ENCODE measurements at regions not wholly inside any gene's neighbourhood (a gene's known extent, or its start where the extent isn't known, plus 50 kb on each side); places are given as distances from the start of the nearest gene placed in this dataset.

DNA sequence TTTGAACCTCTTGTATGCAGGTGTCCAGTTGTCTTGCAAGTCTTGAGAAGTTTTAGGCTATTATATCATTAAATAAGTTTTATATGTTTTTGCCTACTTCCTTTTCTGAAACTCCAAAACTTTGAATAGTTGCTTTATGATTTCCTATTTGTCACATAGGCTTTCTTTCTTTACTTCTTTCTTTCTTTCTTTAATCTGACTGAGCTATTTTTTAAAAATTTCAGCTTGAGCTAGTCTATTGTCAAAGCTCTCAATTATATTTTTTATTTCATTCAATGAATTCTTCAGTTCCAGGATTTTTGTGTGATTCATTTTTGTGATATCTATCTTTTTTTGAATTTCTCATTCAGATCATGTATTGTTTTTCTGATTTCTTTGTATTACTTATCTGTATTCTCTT is 102.1 kb upstream of the TMEM178A start:
- no peak for TF ChIP-seq POLR2A (IDR thresholded peaks at IDR 0.05)
- TF ChIP-seq, protein P1, sequence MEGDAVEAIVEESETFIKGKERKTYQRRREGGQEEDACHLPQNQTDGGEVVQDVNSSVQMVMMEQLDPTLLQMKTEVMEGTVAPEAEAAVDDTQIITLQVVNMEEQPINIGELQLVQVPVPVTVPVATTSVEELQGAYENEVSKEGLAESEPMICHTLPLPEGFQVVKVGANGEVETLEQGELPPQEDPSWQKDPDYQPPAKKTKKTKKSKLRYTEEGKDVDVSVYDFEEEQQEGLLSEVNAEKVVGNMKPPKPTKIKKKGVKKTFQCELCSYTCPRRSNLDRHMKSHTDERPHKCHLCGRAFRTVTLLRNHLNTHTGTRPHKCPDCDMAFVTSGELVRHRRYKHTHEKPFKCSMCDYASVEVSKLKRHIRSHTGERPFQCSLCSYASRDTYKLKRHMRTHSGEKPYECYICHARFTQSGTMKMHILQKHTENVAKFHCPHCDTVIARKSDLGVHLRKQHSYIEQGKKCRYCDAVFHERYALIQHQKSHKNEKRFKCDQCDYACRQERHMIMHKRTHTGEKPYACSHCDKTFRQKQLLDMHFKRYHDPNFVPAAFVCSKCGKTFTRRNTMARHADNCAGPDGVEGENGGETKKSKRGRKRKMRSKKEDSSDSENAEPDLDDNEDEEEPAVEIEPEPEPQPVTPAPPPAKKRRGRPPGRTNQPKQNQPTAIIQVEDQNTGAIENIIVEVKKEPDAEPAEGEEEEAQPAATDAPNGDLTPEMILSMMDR (IDR thresholded peaks at IDR 0.05): no peak
